Ovary (tissue), 7 donors: ENCODE measurements at regions not wholly inside any gene's neighbourhood (a gene's known extent, or its start where the extent isn't known, plus 50 kb on each side); places are given as distances from the start of the nearest gene placed in this dataset.

Experiments
- DNase-seq, 5 donors: peaks; one replicate each; pipeline ENCODE4 v3.0.0-alpha.2; 2019 to 2020
- H3K27ac ChIP-seq, 2 donors: fragments of 200-600 bp; one replicate each; pipeline versions ENCODE4 v1.5.1 to v1.8.0; 2019 to 2022
- H3K27me3 ChIP-seq: fragments of 200-600 bp; one replicate; pipeline ENCODE4 v1.8.0; 2022
- H3K36me3 ChIP-seq: fragments of 200-600 bp; sonication (generic); one replicate; pipeline ENCODE4 v1.5.1; 2019
- H3K4me1 ChIP-seq: one replicate; pipeline ENCODE4 v1.8.1; 2013; ENCODE audit warnings: mild to moderate bottlenecking, moderate library complexity; ENCODE audit not compliant: insufficient read depth
- H3K4me3 ChIP-seq: fragments of 200-600 bp; sonication (generic); one replicate; pipeline ENCODE4 v1.5.1; 2017
- H3K9me3 ChIP-seq, 2 donors: fragments of 200-600 bp in 1 of 2; sonication (generic) in 1 of 2; one replicate each; pipeline versions ENCODE4 v1.5.1 to v1.8.1; 2013 to 2019; ENCODE audit warnings: mild to moderate bottlenecking in 1 of 2, moderate library complexity in 1 of 2
- EP300 ChIP-seq: sonication (generic); formaldehyde crosslinking; IDR thresholded peaks from one replicate; pipeline ENCODE4 v1.6.1; 2017; ENCODE audit warnings: antibody characterized with exemption
- POLR2A ChIP-seq: fragments of 450-650 bp; IDR thresholded peaks from one replicate; pipeline ENCODE4 v1.6.1; 2017; ENCODE audit warnings: antibody characterized with exemption, mild to moderate bottlenecking, moderate library complexity
- WGBS, 3 donors: extraction: QIAGEN DNeasy Blood & Tissue Kit in 1 of 3; methylation state at CpG; one replicate each; pipeline versions ENCODE4 v1.1.5 to v1.1.7; 2013 to 2017; 5-methylcytosine and 5-hydroxymethylcytosine counted together
- intact Hi-C, 4 donors: fragments of 100-400 bp; cut with DNase I; formaldehyde crosslinking; loops; one replicate each; pipeline versions ENCODE4 v1.11.0 to v1.15.1; 2022 to 2023
- TF ChIP-seq, protein P1 (sequence below), 3 donors: fragments of 450-650 bp in 2 of 3; fragments of 200-600 bp in 1 of 3; IDR thresholded peaks; one replicate each; pipeline versions ENCODE4 v1.5.1 to v1.8.0; 2016 to 2022; ENCODE audit warnings: antibody characterized with exemption in 3 of 3, mild to moderate bottlenecking in 1 of 3
- donor health status: DM: no; HTN: no; CAD: no; lungs with moderate emphysema.
- donor health status: DM: no; HTN: no; CAD: no.
- donor health status: Bipolar disorder and iron deficiency.
- donor health status: DM: no; HTN: no; CAD: no.
- donor health status: DM: yes; HTN: yes; CAD: no.

DNA sequence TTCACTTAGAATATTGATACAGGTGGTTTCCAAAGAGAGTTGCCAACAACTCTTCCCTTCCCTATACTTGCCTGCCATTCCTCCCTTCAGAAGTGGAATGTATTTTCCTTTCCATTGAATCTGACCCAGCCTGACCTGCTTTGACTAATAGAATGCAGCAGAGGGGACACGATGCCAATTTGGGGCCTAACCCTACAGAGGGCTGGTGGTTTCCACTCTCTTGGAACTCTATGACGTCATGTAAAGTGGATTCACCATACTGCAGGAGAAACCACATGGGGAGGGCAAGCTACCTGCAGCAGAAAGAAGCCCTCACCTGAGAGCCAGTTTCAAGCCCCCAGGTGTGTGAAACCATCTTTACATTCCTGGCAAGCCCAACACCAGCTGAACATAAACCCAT lies 98.9 kb upstream of the TRIB2 start:
- intact Hi-C loops: no loop called here
- H3K27ac ChIP-seq: no peak overlapping the region
- no peak for DNase-seq
- no peaks in the 10 kb centered on the region for H3K27me3 ChIP-seq
- H3K36me3 ChIP-seq: no peaks in the 10 kb centered on the region
- TF ChIP-seq EP300: no peak
- TF ChIP-seq POLR2A: no peak
- TF ChIP-seq, protein P1, sequence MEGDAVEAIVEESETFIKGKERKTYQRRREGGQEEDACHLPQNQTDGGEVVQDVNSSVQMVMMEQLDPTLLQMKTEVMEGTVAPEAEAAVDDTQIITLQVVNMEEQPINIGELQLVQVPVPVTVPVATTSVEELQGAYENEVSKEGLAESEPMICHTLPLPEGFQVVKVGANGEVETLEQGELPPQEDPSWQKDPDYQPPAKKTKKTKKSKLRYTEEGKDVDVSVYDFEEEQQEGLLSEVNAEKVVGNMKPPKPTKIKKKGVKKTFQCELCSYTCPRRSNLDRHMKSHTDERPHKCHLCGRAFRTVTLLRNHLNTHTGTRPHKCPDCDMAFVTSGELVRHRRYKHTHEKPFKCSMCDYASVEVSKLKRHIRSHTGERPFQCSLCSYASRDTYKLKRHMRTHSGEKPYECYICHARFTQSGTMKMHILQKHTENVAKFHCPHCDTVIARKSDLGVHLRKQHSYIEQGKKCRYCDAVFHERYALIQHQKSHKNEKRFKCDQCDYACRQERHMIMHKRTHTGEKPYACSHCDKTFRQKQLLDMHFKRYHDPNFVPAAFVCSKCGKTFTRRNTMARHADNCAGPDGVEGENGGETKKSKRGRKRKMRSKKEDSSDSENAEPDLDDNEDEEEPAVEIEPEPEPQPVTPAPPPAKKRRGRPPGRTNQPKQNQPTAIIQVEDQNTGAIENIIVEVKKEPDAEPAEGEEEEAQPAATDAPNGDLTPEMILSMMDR (IDR thresholded peaks at IDR 0.05): no peak
- H3K4me3 ChIP-seq: no peak overlapping the region
- H3K9me3 ChIP-seq: no peaks in the 10 kb centered on the region
- H3K4me1 ChIP-seq: peaks cover 3% of the 10 kb centered on the region
- WGBS, 3 donors: 80 to 83% (median 81%) methylated on average over 2 of the region's 2 CpGs

DNA sequence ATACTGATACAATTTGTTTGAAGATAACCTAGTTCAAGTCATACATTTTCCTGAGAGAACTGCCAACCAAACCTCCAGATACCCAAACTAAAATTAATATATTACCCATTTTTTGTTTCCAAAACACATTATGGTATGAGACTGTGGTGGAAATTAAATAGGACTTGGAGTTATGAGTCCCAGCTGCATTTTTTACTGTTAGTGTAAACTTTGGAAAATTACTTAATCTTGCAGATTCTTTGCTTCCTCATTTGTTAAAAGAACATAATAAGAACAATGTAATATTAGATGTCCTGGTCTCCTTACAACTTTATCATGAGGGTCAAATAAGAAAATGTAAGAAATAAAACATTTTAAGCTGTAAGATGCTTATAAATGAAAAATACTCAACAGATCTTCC lies 98.2 kb upstream of the TRIB2 start:
- Histone ChIP-seq H3K27ac (no peak overlapping the region), H3K9me3 (no peaks in the 10 kb centered on the region), H3K4me1 (peaks cover under 1% of the 10 kb centered on the region), H3K27me3 (no peaks in the 10 kb centered on the region), H3K36me3 (no peaks in the 10 kb centered on the region), H3K4me3 (no peak overlapping the region)
- intact Hi-C loops: no loop called here
- TF ChIP-seq EP300: no peak
- TF ChIP-seq POLR2A: no peak
- TF ChIP-seq, protein P1 (IDR thresholded peaks at IDR 0.05): no peak
- DNase-seq: no peak

DNA sequence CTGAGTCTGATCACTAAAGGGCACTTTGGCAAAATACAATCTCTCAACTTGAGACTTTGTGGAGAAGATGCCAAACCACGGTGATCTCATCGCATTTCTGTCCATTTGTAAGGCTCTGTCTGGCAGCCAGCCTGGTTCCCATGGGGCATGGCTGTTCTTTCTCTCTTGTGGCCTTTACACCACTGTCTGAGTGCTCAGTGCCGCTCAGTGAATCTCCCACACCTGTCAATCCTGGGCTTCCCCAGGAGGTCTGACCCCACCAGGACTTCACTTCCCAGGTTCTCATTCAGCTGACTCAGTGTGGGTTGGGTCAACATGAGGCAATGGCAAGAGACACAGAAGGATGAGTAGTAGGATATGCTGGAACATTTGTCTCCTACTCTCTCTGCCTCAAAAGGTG lies 96.8 kb upstream of the TRIB2 start:
- Histone ChIP-seq H3K27ac (no peak overlapping the region), H3K4me1 (no peaks in the 10 kb centered on the region), H3K27me3 (no peaks in the 10 kb centered on the region), H3K9me3 (no peaks in the 10 kb centered on the region), H3K4me3 (no peak overlapping the region), H3K36me3 (no peaks in the 10 kb centered on the region)
- intact Hi-C loops: no loop called here
- 72 to 88% (median 85%) methylated on average over 3 of the region's 3 CpGs for WGBS, 3 donors
- no peak for TF ChIP-seq EP300
- TF ChIP-seq, protein P1 (IDR thresholded peaks at IDR 0.05): no peak
- TF ChIP-seq POLR2A: no peak
- no peak for DNase-seq

DNA sequence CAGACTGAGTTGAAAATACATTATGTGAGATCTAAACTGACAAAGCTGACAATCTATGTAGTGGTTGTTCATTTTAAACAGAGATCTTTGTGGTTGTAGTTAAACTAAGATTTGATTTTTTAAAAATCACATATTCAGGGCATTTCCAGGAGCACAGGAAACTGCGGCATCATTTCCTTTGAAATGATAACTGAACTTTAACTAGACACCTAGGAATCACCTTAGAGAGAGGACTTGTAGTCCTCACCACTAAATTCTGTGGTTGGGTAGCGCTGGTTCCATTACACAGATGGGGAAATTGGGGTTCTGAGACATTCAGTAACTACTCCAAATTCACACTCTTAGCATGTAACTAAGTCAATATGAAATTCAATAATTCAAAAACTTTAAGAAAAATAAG lies 96.0 kb upstream of the TRIB2 start:
- no peak for DNase-seq
- no peak for TF ChIP-seq POLR2A
- TF ChIP-seq EP300: no peak
- TF ChIP-seq, protein P1 (IDR thresholded peaks at IDR 0.05): no peak
- Histone ChIP-seq H3K9me3 (no peaks in the 10 kb centered on the region), H3K4me3 (no peak overlapping the region), H3K36me3 (no peaks in the 10 kb centered on the region), H3K4me1 (no peaks in the 10 kb centered on the region), H3K27ac (no peak overlapping the region), H3K27me3 (no peaks in the 10 kb centered on the region)
- 93 to 97% (median 95%) methylated on average over 2 of the region's 2 CpGs for WGBS, 3 donors
- intact Hi-C loops: no loop called here

DNA sequence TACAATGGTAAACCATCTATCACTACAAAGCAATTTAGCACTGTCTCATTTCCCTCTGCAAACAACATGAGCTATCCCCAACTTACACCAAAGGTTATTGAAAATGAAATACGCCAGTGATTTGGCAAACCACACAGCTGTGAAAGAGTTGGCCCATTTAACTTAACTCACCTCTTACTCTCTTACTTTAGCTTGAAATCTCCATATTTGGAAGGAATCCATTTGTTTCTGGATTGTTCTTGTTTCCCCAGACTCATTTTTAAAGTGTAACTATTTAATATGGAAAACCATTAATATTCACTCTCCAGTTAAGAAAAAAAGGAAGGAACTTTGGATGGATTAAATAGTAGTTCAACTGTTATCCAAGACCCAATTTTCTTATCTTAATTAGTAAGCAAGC lies 93.7 kb upstream of the TRIB2 start:
- Histone ChIP-seq H3K9me3 (no peaks in the 10 kb centered on the region), H3K4me1 (no peaks in the 10 kb centered on the region), H3K27me3 (no peaks in the 10 kb centered on the region), H3K4me3 (no peak overlapping the region), H3K36me3 (no peaks in the 10 kb centered on the region), H3K27ac (no peak overlapping the region)
- intact Hi-C loops: no loop called here
- TF ChIP-seq EP300 (no peak), POLR2A (no peak)
- TF ChIP-seq, protein P1 (IDR thresholded peaks at IDR 0.05): no peak
- no peak for DNase-seq
- 83 to 90% (median 89%) methylated on average over 1 of the region's 1 CpG for WGBS, 3 donors
